ENCODE measurements at regions not wholly inside any gene's neighbourhood (a gene's known extent, or its start where the extent isn't known, plus 50 kb on each side); places are given as distances from the start of the nearest gene placed in this dataset.

DNA sequence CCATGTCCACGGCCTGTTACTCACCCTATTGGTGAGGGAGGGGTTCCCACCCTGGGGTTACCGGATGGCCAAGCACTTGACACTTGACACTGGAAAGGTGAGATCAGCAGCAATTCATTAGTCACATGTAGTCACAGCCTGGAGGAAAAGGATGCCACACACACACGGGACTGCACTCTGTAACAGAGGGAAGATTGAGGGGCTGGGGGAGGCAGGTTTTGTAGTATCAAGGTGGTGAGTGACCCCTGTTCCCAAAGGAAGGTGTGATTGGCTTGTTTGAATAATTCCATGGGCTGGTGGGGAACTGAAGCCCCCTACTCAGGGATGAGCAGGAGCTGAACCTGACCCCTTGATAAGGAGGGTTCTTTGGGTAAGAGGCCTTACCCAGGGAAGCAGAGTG is 96.0 kb upstream of the HELT start:
- H3K4me1 Mint-ChIP-seq (ENCODE audit: low read depth): no peaks in the 10 kb centered on the region
- H3K9me3 Mint-ChIP-seq (ENCODE audit: low read depth): peaks cover 9% of the 10 kb centered on the region
- peaks cover under 1% of the 10 kb centered on the region for H3K27me3 Mint-ChIP-seq
- no peak for TF ChIP-seq CTCF (IDR thresholded peaks at IDR 0.05; ENCODE audit: unreplicated experiment)
- H3K4me3 Mint-ChIP-seq (ENCODE audit: low read depth): no peak overlapping the region
- no peak overlapping the region for H3K27ac Mint-ChIP-seq
- no peak for DNase-seq (ENCODE audit: low spot score, unreplicated experiment)
- no peaks in the 10 kb centered on the region for H3K36me3 Mint-ChIP-seq (ENCODE audit: insufficient read depth)

GRCh38 chr4:184924516-184924915 is 93.8 kb upstream of the HELT start:
- Mint-ChIP-seq H3K27ac (no peak overlapping the region), H3K36me3 (ENCODE audit: insufficient read depth) (peaks cover 1% of the 10 kb centered on the region), H3K9me3 (ENCODE audit: low read depth) (peaks cover 16% of the 10 kb centered on the region), H3K4me3 (ENCODE audit: low read depth) (no peak overlapping the region), H3K27me3 (no peaks in the 10 kb centered on the region), H3K4me1 (ENCODE audit: low read depth) (no peaks in the 10 kb centered on the region)
- no peak for TF ChIP-seq CTCF (IDR thresholded peaks at IDR 0.05; ENCODE audit: unreplicated experiment)
- DNase-seq (ENCODE audit: low spot score, unreplicated experiment): no peak

GRCh38 chr4:184929476-184929875 is 88.8 kb upstream of the HELT start:
- Mint-ChIP-seq H3K4me3 (ENCODE audit: low read depth) (no peak overlapping the region), H3K9me3 (ENCODE audit: low read depth) (peaks cover 13% of the 10 kb centered on the region), H3K27me3 (no peaks in the 10 kb centered on the region), H3K36me3 (ENCODE audit: insufficient read depth) (peaks cover 1% of the 10 kb centered on the region), H3K27ac (no peak overlapping the region), H3K4me1 (ENCODE audit: low read depth) (no peaks in the 10 kb centered on the region)
- no peak for TF ChIP-seq CTCF (IDR thresholded peaks at IDR 0.05; ENCODE audit: unreplicated experiment)
- DNase-seq (ENCODE audit: low spot score, unreplicated experiment): no peak

DNA sequence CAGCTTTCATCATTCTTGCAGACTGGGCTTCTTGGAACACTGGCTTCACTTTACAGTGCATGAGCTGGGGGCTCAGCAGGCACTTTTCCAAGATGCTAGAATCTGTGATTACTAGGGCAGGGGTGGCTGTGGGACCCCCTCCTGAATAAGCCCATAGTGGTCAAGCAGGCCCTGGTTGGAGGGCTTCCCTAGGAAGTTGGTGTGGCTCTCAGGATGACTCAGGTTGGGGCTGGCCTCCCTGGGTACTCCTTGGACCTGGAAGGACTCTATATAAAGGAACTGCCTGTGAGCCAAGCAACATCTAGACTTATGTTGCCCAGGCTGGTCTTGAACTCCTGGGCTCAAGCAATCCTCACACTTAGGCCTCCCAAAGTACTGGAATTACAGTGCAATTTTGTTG is 88.3 kb upstream of the HELT start:
- TF ChIP-seq CTCF (IDR thresholded peaks at IDR 0.05; ENCODE audit: unreplicated experiment): no peak
- no peak for DNase-seq (ENCODE audit: low spot score, unreplicated experiment)
- H3K36me3 Mint-ChIP-seq (ENCODE audit: insufficient read depth): peaks cover 1% of the 10 kb centered on the region
- H3K9me3 Mint-ChIP-seq (ENCODE audit: low read depth): peaks cover 13% of the 10 kb centered on the region
- H3K4me1 Mint-ChIP-seq (ENCODE audit: low read depth): no peaks in the 10 kb centered on the region
- no peak overlapping the region for H3K27ac Mint-ChIP-seq
- H3K4me3 Mint-ChIP-seq (ENCODE audit: low read depth): no peak overlapping the region
- H3K27me3 Mint-ChIP-seq: no peaks in the 10 kb centered on the region

DNA sequence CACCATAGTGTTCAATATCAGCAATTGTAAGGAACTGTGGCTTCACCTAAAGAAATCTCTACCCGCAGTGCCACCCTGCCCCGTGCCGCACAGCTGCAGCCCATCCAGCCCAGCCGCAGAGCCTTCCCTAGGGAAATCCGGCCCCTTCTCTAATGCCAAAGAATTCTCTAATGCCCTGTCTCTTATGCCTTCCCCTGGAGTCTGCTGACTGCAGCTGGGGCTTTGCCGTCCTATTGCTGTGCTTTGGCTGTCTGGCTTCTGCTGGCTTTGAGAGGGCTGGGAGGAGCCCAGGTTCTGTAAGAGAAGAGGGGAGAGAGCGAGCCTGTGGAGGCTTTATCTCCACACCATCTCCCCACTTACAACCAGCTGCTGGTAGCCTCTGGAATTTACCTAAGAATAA is 85.9 kb upstream of the HELT start:
- H3K4me1 Mint-ChIP-seq (ENCODE audit: low read depth): peaks cover 7% of the 10 kb centered on the region
- peaks cover 8% of the 10 kb centered on the region for H3K9me3 Mint-ChIP-seq (ENCODE audit: low read depth)
- H3K27me3 Mint-ChIP-seq: no peaks in the 10 kb centered on the region
- H3K36me3 Mint-ChIP-seq (ENCODE audit: insufficient read depth): peaks cover 1% of the 10 kb centered on the region
- no peak overlapping the region for H3K27ac Mint-ChIP-seq
- DNase-seq (ENCODE audit: low spot score, unreplicated experiment): no peak
- no peak overlapping the region for H3K4me3 Mint-ChIP-seq (ENCODE audit: low read depth)
- TF ChIP-seq CTCF (IDR thresholded peaks at IDR 0.05; ENCODE audit: unreplicated experiment): no peak
